WI38 (cell line): ENCODE measurements at regions not wholly inside any gene's neighbourhood (a gene's known extent, or its start where the extent isn't known, plus 50 kb on each side); places are given as distances from the start of the nearest gene placed in this dataset.
"Not testable (repeated sequence)": the region's sequence is repeated elsewhere in the genome, so short reads cannot be mapped to it uniquely, and the experiment has no call there.

ENCODE experiments used
- H3K4me3 ChIP-seq: 2 replicates; pipeline ENCODE4 v1.5.1; 2011; ENCODE audit warnings: low read depth, mild to moderate bottlenecking, control low read depth, low read length
- TF ChIP-seq, protein P1 (sequence below): IDR thresholded peaks from 2 replicates; pipeline ENCODE4 v1.5.1; 2012; ENCODE audit warnings: low read depth, mild to moderate bottlenecking, control low read depth, low read length

- TF ChIP-seq, protein P1, sequence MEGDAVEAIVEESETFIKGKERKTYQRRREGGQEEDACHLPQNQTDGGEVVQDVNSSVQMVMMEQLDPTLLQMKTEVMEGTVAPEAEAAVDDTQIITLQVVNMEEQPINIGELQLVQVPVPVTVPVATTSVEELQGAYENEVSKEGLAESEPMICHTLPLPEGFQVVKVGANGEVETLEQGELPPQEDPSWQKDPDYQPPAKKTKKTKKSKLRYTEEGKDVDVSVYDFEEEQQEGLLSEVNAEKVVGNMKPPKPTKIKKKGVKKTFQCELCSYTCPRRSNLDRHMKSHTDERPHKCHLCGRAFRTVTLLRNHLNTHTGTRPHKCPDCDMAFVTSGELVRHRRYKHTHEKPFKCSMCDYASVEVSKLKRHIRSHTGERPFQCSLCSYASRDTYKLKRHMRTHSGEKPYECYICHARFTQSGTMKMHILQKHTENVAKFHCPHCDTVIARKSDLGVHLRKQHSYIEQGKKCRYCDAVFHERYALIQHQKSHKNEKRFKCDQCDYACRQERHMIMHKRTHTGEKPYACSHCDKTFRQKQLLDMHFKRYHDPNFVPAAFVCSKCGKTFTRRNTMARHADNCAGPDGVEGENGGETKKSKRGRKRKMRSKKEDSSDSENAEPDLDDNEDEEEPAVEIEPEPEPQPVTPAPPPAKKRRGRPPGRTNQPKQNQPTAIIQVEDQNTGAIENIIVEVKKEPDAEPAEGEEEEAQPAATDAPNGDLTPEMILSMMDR: no peak
- H3K4me3 ChIP-seq: no peak overlapping the region
These were observed 144.6 kb upstream of the CITED2 start for GRCh38 chr6:139519097-139519496.

DNA sequence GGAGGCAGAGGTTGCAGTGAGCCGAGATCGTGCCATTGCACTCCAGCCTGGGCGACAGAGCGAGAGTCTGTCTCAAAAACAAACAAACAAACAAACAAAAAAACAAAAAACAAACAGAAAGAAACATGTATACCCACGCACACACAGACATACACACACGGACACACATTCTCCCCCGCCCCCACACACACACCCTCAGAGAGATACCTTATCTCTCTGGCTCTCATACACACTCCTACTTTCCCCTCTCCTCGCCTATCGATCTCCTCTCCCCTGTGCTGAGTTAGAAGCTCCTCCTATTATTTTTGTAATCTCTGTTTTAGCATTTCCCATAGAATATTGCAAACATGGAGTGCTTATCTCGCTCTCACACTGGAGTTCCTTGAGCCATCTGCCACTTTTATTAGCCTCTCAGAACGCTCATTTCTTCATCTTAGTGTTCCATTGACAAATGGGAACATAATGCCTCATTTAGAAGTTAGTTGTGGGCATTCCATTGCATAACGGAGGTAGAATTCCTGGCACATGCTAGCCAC lies 144.2 kb upstream of the CITED2 start:
- TF ChIP-seq, protein P1: no peak
- H3K4me3 ChIP-seq: no peak overlapping the region

DNA sequence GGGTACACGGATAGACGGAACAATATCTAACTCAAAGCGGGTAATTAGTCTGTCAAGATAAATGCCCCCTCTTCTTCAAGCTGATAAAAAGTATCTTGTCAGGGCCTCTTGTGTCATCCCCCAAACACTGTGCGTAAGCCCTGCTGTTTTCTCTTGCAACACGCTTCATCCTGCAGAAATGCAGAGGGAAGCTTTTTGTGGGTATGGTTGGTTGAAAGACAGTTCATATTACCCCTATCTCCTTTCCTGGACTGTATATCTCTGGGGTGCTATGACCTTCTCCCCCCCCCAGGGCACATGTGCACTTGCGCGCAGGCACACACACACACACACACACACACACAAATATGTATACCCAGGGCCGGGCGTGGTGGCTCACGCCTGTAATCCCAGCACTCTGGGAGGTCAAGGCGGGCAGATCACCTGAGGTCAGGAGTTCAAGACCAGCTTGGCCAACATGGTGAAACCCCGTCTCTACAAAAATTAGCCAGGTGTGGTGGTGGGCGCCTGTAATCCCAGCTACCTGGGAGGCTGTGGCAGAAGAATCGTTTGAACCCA lies 143.6 kb upstream of the CITED2 start:
- not testable (repeated sequence) for H3K4me3 ChIP-seq

- TF ChIP-seq, protein P1: no peak
- H3K4me3 ChIP-seq: no peak overlapping the region
These were observed 141.1 kb upstream of the CITED2 start for GRCh38 chr6:139515511-139515910.

- H3K4me3 ChIP-seq: no peak overlapping the region
- TF ChIP-seq, protein P1: no peak
These were observed 140.4 kb upstream of the CITED2 start for GRCh38 chr6:139514819-139515218.

GRCh38 chr6:139510040-139510790 lies 135.8 kb upstream of the CITED2 start:
- TF ChIP-seq, protein P1: no peak
- H3K4me3 ChIP-seq: no peak overlapping the region

DNA sequence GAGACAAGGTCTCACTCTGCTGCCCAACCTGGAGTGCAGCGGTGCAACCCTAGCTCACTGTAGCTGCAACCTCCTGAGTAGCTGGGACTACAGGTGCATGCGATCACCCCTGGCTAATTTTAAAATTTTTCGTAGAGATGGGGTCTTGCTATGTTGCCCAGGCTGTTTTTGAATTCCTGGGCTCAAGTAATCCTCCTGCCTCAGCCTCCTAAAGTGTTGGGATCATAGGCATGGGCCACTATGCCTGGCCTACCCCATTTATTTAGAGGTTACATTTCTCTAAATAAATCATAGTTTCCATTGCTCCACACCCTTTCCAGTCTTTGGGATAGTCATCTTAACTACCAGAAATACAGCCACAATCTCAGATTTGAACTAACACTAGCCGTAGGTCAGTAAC lies 134.7 kb upstream of the CITED2 start:
- no peak overlapping the region for H3K4me3 ChIP-seq
- TF ChIP-seq, protein P1: no peak
